MM.1S (cell line): ENCODE measurements at regions not wholly inside any gene's neighbourhood (a gene's known extent, or its start where the extent isn't known, plus 50 kb on each side); places are given as distances from the start of the nearest gene placed in this dataset.

Experiments
- CTCF ChIP-seq: fragments of 300-600 bp; sonication (generic); IDR thresholded peaks from 2 replicates; pipeline ENCODE4 v1.5.1; 2016; ENCODE audit warnings: antibody characterized with exemption, low read length, mixed read lengths
- EZH2 ChIP-seq: fragments of 300-600 bp; sonication (generic); optimal IDR thresholded peaks from 2 replicates; pipeline ENCODE3; 2017; ENCODE audit warnings: low read depth, mild to moderate bottlenecking, antibody characterized with exemption, low read length, mixed read lengths
- EZH2phosphoT487 ChIP-seq: fragments of 300-600 bp; sonication (generic); IDR thresholded peaks from 2 replicates; pipeline ENCODE4 v1.6.1; 2018; ENCODE audit warnings: antibody characterized with exemption, low read length

GRCh38 chrX:74162199-74162598 lies 141.8 kb upstream of the ZCCHC13 start:
- TF ChIP-seq CTCF: no peak
- TF ChIP-seq EZH2: no peak
- TF ChIP-seq EZH2phosphoT487: no peak
